ENCODE measurements at regions not wholly inside any gene's neighbourhood (a gene's known extent, or its start where the extent isn't known, plus 50 kb on each side); places are given as distances from the start of the nearest gene placed in this dataset.

DNA sequence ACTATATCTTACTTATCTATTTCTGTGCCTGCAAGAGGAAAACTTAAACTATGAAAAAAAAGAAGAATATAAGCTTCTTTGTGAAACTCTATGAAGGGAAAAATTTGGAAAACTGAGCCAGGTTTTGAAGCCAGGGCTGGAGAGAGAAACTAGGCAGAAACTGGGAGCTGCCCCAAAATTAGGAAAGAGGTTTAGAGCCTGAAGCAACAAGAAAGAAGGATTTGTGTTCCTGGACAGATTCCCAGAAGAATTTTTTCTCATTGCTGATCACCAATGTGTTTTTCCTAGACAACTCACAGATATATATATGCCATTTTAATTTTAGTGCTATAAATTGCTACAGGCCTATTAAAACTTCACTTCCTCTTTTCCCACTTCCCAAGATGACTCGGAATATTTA, 245.0 kb upstream of the GEMIN8 start:
- TF ChIP-seq, protein P1, sequence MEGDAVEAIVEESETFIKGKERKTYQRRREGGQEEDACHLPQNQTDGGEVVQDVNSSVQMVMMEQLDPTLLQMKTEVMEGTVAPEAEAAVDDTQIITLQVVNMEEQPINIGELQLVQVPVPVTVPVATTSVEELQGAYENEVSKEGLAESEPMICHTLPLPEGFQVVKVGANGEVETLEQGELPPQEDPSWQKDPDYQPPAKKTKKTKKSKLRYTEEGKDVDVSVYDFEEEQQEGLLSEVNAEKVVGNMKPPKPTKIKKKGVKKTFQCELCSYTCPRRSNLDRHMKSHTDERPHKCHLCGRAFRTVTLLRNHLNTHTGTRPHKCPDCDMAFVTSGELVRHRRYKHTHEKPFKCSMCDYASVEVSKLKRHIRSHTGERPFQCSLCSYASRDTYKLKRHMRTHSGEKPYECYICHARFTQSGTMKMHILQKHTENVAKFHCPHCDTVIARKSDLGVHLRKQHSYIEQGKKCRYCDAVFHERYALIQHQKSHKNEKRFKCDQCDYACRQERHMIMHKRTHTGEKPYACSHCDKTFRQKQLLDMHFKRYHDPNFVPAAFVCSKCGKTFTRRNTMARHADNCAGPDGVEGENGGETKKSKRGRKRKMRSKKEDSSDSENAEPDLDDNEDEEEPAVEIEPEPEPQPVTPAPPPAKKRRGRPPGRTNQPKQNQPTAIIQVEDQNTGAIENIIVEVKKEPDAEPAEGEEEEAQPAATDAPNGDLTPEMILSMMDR (conservative IDR thresholded peaks at IDR 0.05; ENCODE audit: low read length): no peak
- no peak for TF ChIP-seq EZH2phosphoT487 (IDR thresholded peaks at IDR 0.05; ENCODE audit: borderline replicate concordance)

Data from Loucy (cell line).